H9 (cell line): ENCODE measurements at regions not wholly inside any gene's neighbourhood (a gene's known extent, or its start where the extent isn't known, plus 50 kb on each side); places are given as distances from the start of the nearest gene placed in this dataset.

ENCODE experiments used
- DNase-seq: peaks from one replicate; pipeline ENCODE4 v3.0.0-alpha.2; 2017
- H2AFZ ChIP-seq: one replicate; pipeline ENCODE4 v1.6.1; 2013; ENCODE audit warnings: mild to moderate bottlenecking, low read length, control low read depth, moderate library complexity
- H2AK5ac ChIP-seq: 2 replicates; pipeline ENCODE4 v1.6.1; 2013; ENCODE audit warnings: low read length, control low read depth, mixed read lengths; ENCODE audit not compliant: insufficient read length
- H2BK120ac ChIP-seq: one replicate; pipeline ENCODE4 v1.6.1; 2013; ENCODE audit warnings: low read depth, mild to moderate bottlenecking, low read length, control low read depth, inconsistent platforms; ENCODE audit not compliant: poor library complexity, severe bottlenecking
- H2BK12ac ChIP-seq: 2 replicates; pipeline ENCODE4 v1.6.1; 2013; ENCODE audit warnings: low read length, control low read depth, mixed read lengths, low read depth; ENCODE audit not compliant: insufficient read length
- H2BK15ac ChIP-seq: 2 replicates; pipeline ENCODE4 v1.6.1; 2013; ENCODE audit warnings: low read depth, low read length, control low read depth
- H2BK20ac ChIP-seq: one replicate; pipeline ENCODE4 v1.6.1; 2013; ENCODE audit warnings: low read depth, mild to moderate bottlenecking, low read length, control low read depth, inconsistent platforms; ENCODE audit not compliant: poor library complexity, severe bottlenecking
- H2BK5ac ChIP-seq: 2 replicates; pipeline ENCODE4 v1.6.1; 2013; ENCODE audit warnings: low read length, control low read depth, mixed read lengths; ENCODE audit not compliant: insufficient read length
- H3K14ac ChIP-seq: 2 replicates; pipeline ENCODE4 v1.6.1; 2013; ENCODE audit warnings: low read length, control low read depth; ENCODE audit not compliant: insufficient read depth
- H3K18ac ChIP-seq: 2 replicates; pipeline ENCODE4 v1.6.1; 2013; ENCODE audit warnings: low read depth, mild to moderate bottlenecking, mixed read lengths, low read length, control low read depth; ENCODE audit not compliant: insufficient read length
- H3K23ac ChIP-seq: 2 replicates; pipeline ENCODE4 v1.6.1; 2013; ENCODE audit warnings: low read length, control low read depth, mixed read lengths, low read depth; ENCODE audit not compliant: insufficient read length
- H3K23me2 ChIP-seq: 2 replicates; pipeline ENCODE4 v1.6.1; 2013; ENCODE audit warnings: low read depth, mild to moderate bottlenecking, mixed read lengths, low read length, control low read depth; ENCODE audit not compliant: insufficient read length, poor library complexity, severe bottlenecking
- H3K27ac ChIP-seq: 2 replicates; pipeline ENCODE4 v1.5.1; 2013; ENCODE audit warnings: low read length, control low read depth, mixed read lengths, low read depth; ENCODE audit not compliant: insufficient read length
- H3K27me3 ChIP-seq: 2 replicates; pipeline ENCODE4 v1.6.1; 2013; ENCODE audit warnings: low read length, control low read depth, inconsistent platforms; ENCODE audit not compliant: insufficient read depth
- H3K4ac ChIP-seq: 2 replicates; pipeline ENCODE4 v1.6.1; 2013; ENCODE audit warnings: low read depth, mild to moderate bottlenecking, control low read depth, inconsistent platforms, low read length, moderate library complexity
- H3K4me1 ChIP-seq: 2 replicates; pipeline ENCODE4 v1.6.1; 2013; ENCODE audit warnings: low read length, control low read depth, inconsistent platforms; ENCODE audit not compliant: insufficient read depth
- H3K4me2 ChIP-seq: 2 replicates; pipeline ENCODE4 v1.6.1; 2013; ENCODE audit warnings: low read length, control low read depth, mixed read lengths; ENCODE audit not compliant: insufficient read length, insufficient read depth
- H3K56ac ChIP-seq: 2 replicates; pipeline ENCODE4 v1.6.1; 2013; ENCODE audit warnings: low read depth, mild to moderate bottlenecking, mixed read lengths, low read length, control low read depth; ENCODE audit not compliant: insufficient read length
- H3K79me1 ChIP-seq: 2 replicates; pipeline ENCODE4 v1.6.1; 2013; ENCODE audit warnings: low read depth, mild to moderate bottlenecking, moderate library complexity, low read length, control low read depth, inconsistent platforms; ENCODE audit not compliant: insufficient read depth, poor library complexity, severe bottlenecking
- H3K79me2 ChIP-seq: 2 replicates; pipeline ENCODE4 v1.6.1; 2013; ENCODE audit warnings: low read length, control low read depth, inconsistent platforms; ENCODE audit not compliant: insufficient read depth
- H3K9ac ChIP-seq: 2 replicates; pipeline ENCODE4 v1.6.1; 2013; ENCODE audit warnings: low read length, control low read depth, mixed read lengths; ENCODE audit not compliant: insufficient read length; ENCODE audit errors: extremely low read depth
- H3K9me3 ChIP-seq: one replicate; pipeline ENCODE4 v1.6.1; 2013; ENCODE audit warnings: low read depth, low read length, inconsistent platforms; ENCODE audit not compliant: control insufficient read depth
- H3T11ph ChIP-seq: one replicate; pipeline ENCODE4 v1.6.1; 2013; ENCODE audit warnings: mild to moderate bottlenecking, low read length, control low read depth, inconsistent platforms
- H4K20me1 ChIP-seq: one replicate; pipeline ENCODE4 v1.6.1; 2013; ENCODE audit not compliant: control insufficient read depth, insufficient read length, insufficient read depth
- H4K5ac ChIP-seq: 2 replicates; pipeline ENCODE4 v1.6.1; 2013; ENCODE audit warnings: low read depth, mild to moderate bottlenecking, mixed read lengths, low read length, control low read depth; ENCODE audit not compliant: insufficient read length
- H4K8ac ChIP-seq: replicated peaks from 2 replicates; pipeline ENCODE4 v1.6.1; 2013; ENCODE audit warnings: low read length, control low read depth, mixed read lengths, low read depth; ENCODE audit not compliant: insufficient read length
- H4K91ac ChIP-seq: 2 replicates; pipeline ENCODE4 v1.6.1; 2013; ENCODE audit warnings: low read depth, mild to moderate bottlenecking, moderate library complexity, mixed read lengths, low read length, control low read depth; ENCODE audit not compliant: insufficient read length
- H3K27ac Mint-ChIP-seq, 3 experiments: 2 replicates in 2 of 3; 3 replicates in 1 of 3; pipeline ENCODE4 v1.8.0; 2020 to 2021; ENCODE audit warnings: mixed read lengths in 3 of 3, mild to moderate bottlenecking in 1 of 3, moderate library complexity in 1 of 3
- H3K27me3 Mint-ChIP-seq: 2 replicates; pipeline ENCODE4 v1.8.0; 2021; ENCODE audit warnings: low read depth, mild to moderate bottlenecking, moderate library complexity, mixed read lengths
- H3K36me3 Mint-ChIP-seq, 3 experiments: 2 replicates in 2 of 3; 3 replicates in 1 of 3; pipeline ENCODE4 v1.8.0; 2020 to 2021; ENCODE audit warnings: low read depth in 3 of 3, mixed read lengths in 3 of 3; ENCODE audit not compliant: insufficient read depth in 1 of 3
- H3K4me1 Mint-ChIP-seq, 2 experiments: 2 replicates each; pipeline ENCODE4 v1.8.0; 2020; ENCODE audit warnings: mixed read lengths in 2 of 2
- H3K4me3 Mint-ChIP-seq, 2 experiments: 2 replicates in 1 of 2; 3 replicates in 1 of 2; pipeline ENCODE4 v1.8.0; 2020 to 2021; ENCODE audit warnings: mild to moderate bottlenecking in 2 of 2, mixed read lengths in 2 of 2, moderate library complexity in 1 of 2
- H3K9me3 Mint-ChIP-seq, 2 experiments: 2 replicates in 1 of 2; 3 replicates in 1 of 2; pipeline ENCODE4 v1.8.0; 2020; ENCODE audit warnings: mild to moderate bottlenecking in 2 of 2, mixed read lengths in 2 of 2, moderate library complexity in 1 of 2
- WGBS: extraction: QIAGEN DNeasy Blood & Tissue Kit; methylation state at CpG from one replicate; pipeline ENCODE4 v1.1.7; 2013; ENCODE audit warnings: missing lambda C conversion rate, low lambda C conversion rate, mixed read lengths; ENCODE audit not compliant: insufficient read length; ENCODE audit errors: extremely low coverage; 5-methylcytosine and 5-hydroxymethylcytosine counted together
- TF ChIP-seq, protein P1 (sequence below): fragments of 200-600 bp; sonication (generic); conservative IDR thresholded peaks from 3 replicates; pipeline ENCODE4 v1.8.0; 2021; ENCODE audit warnings: antibody characterized with exemption, mild to moderate bottlenecking

DNA sequence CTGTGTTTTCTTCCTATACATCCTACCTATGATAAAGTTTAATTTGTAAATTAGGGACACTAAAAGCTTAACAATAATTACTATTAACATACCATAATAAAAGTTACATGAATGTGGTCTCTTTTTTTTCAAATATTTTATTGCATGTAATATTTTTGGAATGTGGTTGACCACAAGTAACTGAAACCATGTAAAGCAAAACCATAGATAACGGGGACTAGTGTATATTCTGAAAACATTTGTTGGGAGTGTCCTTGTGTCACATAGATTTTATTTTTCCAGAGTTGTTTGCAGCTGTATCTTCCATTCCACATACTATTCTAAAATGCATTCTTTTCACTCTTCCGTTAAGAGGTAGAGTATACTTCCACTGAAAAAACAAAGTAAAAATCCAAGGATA lies 200.4 kb downstream of the KIF18A start:
- no peak overlapping the region for H3K23ac ChIP-seq
- H2AFZ ChIP-seq, result no peak overlapping the region
- no peak overlapping the region for H3K56ac ChIP-seq
- H2BK15ac ChIP-seq, result no peak overlapping the region
- no peak overlapping the region for H3K4ac ChIP-seq
- no peaks in the 10 kb centered on the region for H3K27me3 Mint-ChIP-seq
- H2BK12ac ChIP-seq, result no peak overlapping the region
- H3K4me1 Mint-ChIP-seq, result peaks cover 0 to 6% of the 10 kb centered on the region in 2 experiments; a peak in 1 of 4 replicates
- no peak overlapping the region for H3K4me2 ChIP-seq
- H3K9ac ChIP-seq, result no peak overlapping the region
- H3K23me2 ChIP-seq, result no peaks in the 10 kb centered on the region
- H3K27ac Mint-ChIP-seq, result no peak overlapping the region
- no peak overlapping the region for H3T11ph ChIP-seq
- no CpG with 5 or more reads among the region's 2 CpGs for WGBS
- H4K8ac ChIP-seq, result no peak overlapping the region
- H3K79me2 ChIP-seq, result no peaks in the 10 kb centered on the region
- no peaks in the 10 kb centered on the region for H4K20me1 ChIP-seq
- H2BK120ac ChIP-seq, result no peak overlapping the region
- no peak overlapping the region for H3K18ac ChIP-seq
- no peaks in the 10 kb centered on the region for H3K9me3 Mint-ChIP-seq
- no peak overlapping the region for H4K91ac ChIP-seq
- DNase-seq, result no peak
- no peak overlapping the region for H3K27ac ChIP-seq
- TF ChIP-seq, protein P1, sequence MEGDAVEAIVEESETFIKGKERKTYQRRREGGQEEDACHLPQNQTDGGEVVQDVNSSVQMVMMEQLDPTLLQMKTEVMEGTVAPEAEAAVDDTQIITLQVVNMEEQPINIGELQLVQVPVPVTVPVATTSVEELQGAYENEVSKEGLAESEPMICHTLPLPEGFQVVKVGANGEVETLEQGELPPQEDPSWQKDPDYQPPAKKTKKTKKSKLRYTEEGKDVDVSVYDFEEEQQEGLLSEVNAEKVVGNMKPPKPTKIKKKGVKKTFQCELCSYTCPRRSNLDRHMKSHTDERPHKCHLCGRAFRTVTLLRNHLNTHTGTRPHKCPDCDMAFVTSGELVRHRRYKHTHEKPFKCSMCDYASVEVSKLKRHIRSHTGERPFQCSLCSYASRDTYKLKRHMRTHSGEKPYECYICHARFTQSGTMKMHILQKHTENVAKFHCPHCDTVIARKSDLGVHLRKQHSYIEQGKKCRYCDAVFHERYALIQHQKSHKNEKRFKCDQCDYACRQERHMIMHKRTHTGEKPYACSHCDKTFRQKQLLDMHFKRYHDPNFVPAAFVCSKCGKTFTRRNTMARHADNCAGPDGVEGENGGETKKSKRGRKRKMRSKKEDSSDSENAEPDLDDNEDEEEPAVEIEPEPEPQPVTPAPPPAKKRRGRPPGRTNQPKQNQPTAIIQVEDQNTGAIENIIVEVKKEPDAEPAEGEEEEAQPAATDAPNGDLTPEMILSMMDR, result no peak
- no peak overlapping the region for H4K5ac ChIP-seq
- no peak overlapping the region for H3K14ac ChIP-seq
- H3K9me3 ChIP-seq, result no peaks in the 10 kb centered on the region
- no peaks in the 10 kb centered on the region for H3K36me3 Mint-ChIP-seq
- no peaks in the 10 kb centered on the region for H3K79me1 ChIP-seq
- H2BK5ac ChIP-seq, result no peak overlapping the region
- no peaks in the 10 kb centered on the region for H3K27me3 ChIP-seq
- H3K4me1 ChIP-seq, result no peaks in the 10 kb centered on the region
- no peak overlapping the region for H3K4me3 Mint-ChIP-seq
- H2AK5ac ChIP-seq, result no peak overlapping the region
- H2BK20ac ChIP-seq, result no peak overlapping the region
